ENCODE measurements at regions not wholly inside any gene's neighbourhood (a gene's known extent, or its start where the extent isn't known, plus 50 kb on each side); places are given as distances from the start of the nearest gene placed in this dataset.

DNA sequence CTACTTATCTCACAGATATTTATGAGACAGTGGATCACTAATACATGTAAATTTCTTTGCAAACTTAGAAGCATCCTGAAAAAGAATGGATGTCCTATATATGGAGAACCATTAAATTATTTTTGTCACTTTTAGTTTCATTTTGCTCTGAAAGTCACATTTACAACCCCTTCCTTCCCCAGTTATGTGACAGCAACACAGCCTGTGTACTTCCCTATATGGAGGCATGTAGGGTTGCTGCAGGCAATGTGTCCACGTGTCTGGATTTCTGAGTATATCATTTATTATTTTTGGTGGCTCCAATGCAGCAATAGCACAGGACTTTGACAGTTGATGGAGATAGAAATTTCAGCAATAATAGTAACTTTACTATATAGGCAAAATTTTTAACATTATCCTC lies 156.4 kb downstream of the ST8SIA4 start:
- Histone ChIP-seq H3K9me3 (ENCODE audit: insufficient read depth, low read depth, low read length) (no peaks in the 10 kb centered on the region), H2AFZ (ENCODE audit: low read length) (peak overlapping the region; percentile 91), H3K4me1 (ENCODE audit: insufficient read depth, low read length, poor library complexity, severe bottlenecking) (no peaks in the 10 kb centered on the region), H3K4me3 (ENCODE audit: low read length, poor library complexity, severe bottlenecking) (peak overlapping the region; percentile 58), H3K79me2 (ENCODE audit: insufficient read depth, low read length) (no peaks in the 10 kb centered on the region), H3K9ac (ENCODE audit: low read depth, low read length, poor library complexity, severe bottlenecking) (peak overlapping the region; percentile 40), H3K27me3 (ENCODE audit: insufficient read depth, low read length, poor library complexity, severe bottlenecking) (no peaks in the 10 kb centered on the region), H3K9me2 (replicated peaks; ENCODE audit: low read depth, low read length) (no peaks in the 10 kb centered on the region), H3K36me3 (ENCODE audit: insufficient read depth, low read length) (no peaks in the 10 kb centered on the region), H3F3A (ENCODE audit: low read depth) (no peaks in the 10 kb centered on the region), H3K4me2 (ENCODE audit: low read depth, low read length, poor library complexity, severe bottlenecking) (peak overlapping the region; percentile 68), H4K20me1 (ENCODE audit: insufficient read depth, low read length, poor library complexity, severe bottlenecking) (no peaks in the 10 kb centered on the region)
- TF ChIP-seq, protein P1, sequence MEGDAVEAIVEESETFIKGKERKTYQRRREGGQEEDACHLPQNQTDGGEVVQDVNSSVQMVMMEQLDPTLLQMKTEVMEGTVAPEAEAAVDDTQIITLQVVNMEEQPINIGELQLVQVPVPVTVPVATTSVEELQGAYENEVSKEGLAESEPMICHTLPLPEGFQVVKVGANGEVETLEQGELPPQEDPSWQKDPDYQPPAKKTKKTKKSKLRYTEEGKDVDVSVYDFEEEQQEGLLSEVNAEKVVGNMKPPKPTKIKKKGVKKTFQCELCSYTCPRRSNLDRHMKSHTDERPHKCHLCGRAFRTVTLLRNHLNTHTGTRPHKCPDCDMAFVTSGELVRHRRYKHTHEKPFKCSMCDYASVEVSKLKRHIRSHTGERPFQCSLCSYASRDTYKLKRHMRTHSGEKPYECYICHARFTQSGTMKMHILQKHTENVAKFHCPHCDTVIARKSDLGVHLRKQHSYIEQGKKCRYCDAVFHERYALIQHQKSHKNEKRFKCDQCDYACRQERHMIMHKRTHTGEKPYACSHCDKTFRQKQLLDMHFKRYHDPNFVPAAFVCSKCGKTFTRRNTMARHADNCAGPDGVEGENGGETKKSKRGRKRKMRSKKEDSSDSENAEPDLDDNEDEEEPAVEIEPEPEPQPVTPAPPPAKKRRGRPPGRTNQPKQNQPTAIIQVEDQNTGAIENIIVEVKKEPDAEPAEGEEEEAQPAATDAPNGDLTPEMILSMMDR (conservative IDR thresholded peaks at IDR 0.05; ENCODE audit: low read length) = no peak
- no peak for TF ChIP-seq EZH2phosphoT487 (IDR thresholded peaks at IDR 0.05; ENCODE audit: borderline replicate concordance)

DNA sequence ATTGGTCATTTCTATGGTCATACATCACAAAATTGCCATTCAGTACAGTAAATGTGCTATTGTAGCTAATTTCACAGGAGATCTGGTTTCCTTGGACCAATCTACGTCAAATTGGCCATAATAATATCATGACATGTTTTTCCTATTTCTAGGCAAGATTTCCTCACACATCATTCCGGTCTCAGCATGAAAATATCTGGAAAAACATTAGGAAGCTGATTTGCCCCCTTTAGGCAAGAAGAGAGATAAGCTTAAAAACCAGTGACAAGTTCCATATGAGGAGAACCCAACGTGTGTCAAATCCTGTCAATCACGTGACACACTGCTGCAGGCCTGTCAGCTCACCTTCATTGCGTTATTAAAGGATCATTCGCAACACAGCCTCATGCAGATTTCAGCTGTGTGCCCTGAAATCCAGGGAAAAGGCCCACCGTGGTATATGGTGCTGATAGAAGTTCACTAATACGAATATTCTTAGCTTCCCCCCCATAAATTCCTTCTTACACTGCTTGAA lies 153.3 kb downstream of the ST8SIA4 start:
- no peaks in the 10 kb centered on the region for H3K4me1 ChIP-seq (ENCODE audit: insufficient read depth, low read length, poor library complexity, severe bottlenecking)
- no peaks in the 10 kb centered on the region for H3K9me2 ChIP-seq (replicated peaks; ENCODE audit: low read depth, low read length)
- H3K36me3 ChIP-seq (ENCODE audit: insufficient read depth, low read length) = no peaks in the 10 kb centered on the region
- H3K9ac ChIP-seq (ENCODE audit: low read depth, low read length, poor library complexity, severe bottlenecking) = no peak overlapping the region
- H3K27me3 ChIP-seq (ENCODE audit: insufficient read depth, low read length, poor library complexity, severe bottlenecking) = no peaks in the 10 kb centered on the region
- H3K4me2 ChIP-seq (ENCODE audit: low read depth, low read length, poor library complexity, severe bottlenecking) = no peak overlapping the region
- no peak overlapping the region for H3K4me3 ChIP-seq (ENCODE audit: low read length, poor library complexity, severe bottlenecking)
- no peaks in the 10 kb centered on the region for H4K20me1 ChIP-seq (ENCODE audit: insufficient read depth, low read length, poor library complexity, severe bottlenecking)
- no peaks in the 10 kb centered on the region for H3K79me2 ChIP-seq (ENCODE audit: insufficient read depth, low read length)
- no peaks in the 10 kb centered on the region for H3K9me3 ChIP-seq (ENCODE audit: insufficient read depth, low read depth, low read length)
- H3F3A ChIP-seq (ENCODE audit: low read depth) = no peaks in the 10 kb centered on the region
- H2AFZ ChIP-seq (ENCODE audit: low read length) = no peak overlapping the region
- no peak for TF ChIP-seq EZH2phosphoT487 (IDR thresholded peaks at IDR 0.05; ENCODE audit: borderline replicate concordance)
- TF ChIP-seq, protein P1 (conservative IDR thresholded peaks at IDR 0.05; ENCODE audit: low read length) = no peak

DNA sequence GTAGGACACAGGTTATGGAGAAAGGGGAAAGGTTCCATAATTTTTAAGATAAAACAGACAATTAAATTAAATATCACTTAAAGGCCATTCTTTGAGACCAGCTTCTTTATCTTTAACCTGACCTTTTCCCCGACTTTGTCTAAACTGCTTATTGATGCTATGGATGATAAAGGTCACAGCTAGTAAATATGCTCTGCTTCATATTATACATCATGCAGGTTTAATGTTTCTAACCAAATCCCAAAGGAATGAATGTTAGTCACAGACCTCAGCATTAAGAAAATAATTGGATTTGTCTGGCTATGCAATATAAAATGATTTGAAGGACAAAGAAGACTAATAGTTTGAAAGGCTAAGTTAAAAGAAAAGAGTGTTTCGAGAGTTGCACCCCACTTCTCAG lies 147.6 kb downstream of the ST8SIA4 start:
- TF ChIP-seq EZH2phosphoT487 (IDR thresholded peaks at IDR 0.05; ENCODE audit: borderline replicate concordance) = no peak
- TF ChIP-seq, protein P1 (conservative IDR thresholded peaks at IDR 0.05; ENCODE audit: low read length) = no peak
- Histone ChIP-seq H3F3A (ENCODE audit: low read depth) (no peaks in the 10 kb centered on the region), H3K9me2 (replicated peaks; ENCODE audit: low read depth, low read length) (no peaks in the 10 kb centered on the region), H3K27me3 (ENCODE audit: insufficient read depth, low read length, poor library complexity, severe bottlenecking) (no peaks in the 10 kb centered on the region), H3K4me2 (ENCODE audit: low read depth, low read length, poor library complexity, severe bottlenecking) (no peak overlapping the region), H3K36me3 (ENCODE audit: insufficient read depth, low read length) (no peaks in the 10 kb centered on the region), H4K20me1 (ENCODE audit: insufficient read depth, low read length, poor library complexity, severe bottlenecking) (no peaks in the 10 kb centered on the region), H3K79me2 (ENCODE audit: insufficient read depth, low read length) (no peaks in the 10 kb centered on the region), H2AFZ (ENCODE audit: low read length) (no peak overlapping the region), H3K4me3 (ENCODE audit: low read length, poor library complexity, severe bottlenecking) (no peak overlapping the region), H3K9me3 (ENCODE audit: insufficient read depth, low read depth, low read length) (no peaks in the 10 kb centered on the region), H3K4me1 (ENCODE audit: insufficient read depth, low read length, poor library complexity, severe bottlenecking) (no peaks in the 10 kb centered on the region), H3K9ac (ENCODE audit: low read depth, low read length, poor library complexity, severe bottlenecking) (no peak overlapping the region)
